GM13976 (cell line): ENCODE measurements at regions not wholly inside any gene's neighbourhood (a gene's known extent, or its start where the extent isn't known, plus 50 kb on each side); places are given as distances from the start of the nearest gene placed in this dataset.

Experiments
- DNase-seq: peaks from one replicate; pipeline ENCODE4 v3.0.0; 2012; ENCODE audit warnings: low spot score
- in situ Hi-C: fragments of 300-500 bp; cut with MboI; formaldehyde crosslinking; loops from one replicate; pipeline ENCODE4 v1.12.0; 2022; ENCODE audit warnings: low sequenced_read_pairs, mixed read lengths, inconsistent platforms; ENCODE audit not compliant: unreplicated experiment
- TF ChIP-seq, protein P1 (sequence below): IDR thresholded peaks from 2 replicates; pipeline ENCODE4 v1.5.1; 2012; ENCODE audit warnings: borderline replicate concordance, mild to moderate bottlenecking; ENCODE audit not compliant: insufficient read depth; ENCODE audit errors: extremely low read depth, missing control alignments, control extremely low read depth

DNA sequence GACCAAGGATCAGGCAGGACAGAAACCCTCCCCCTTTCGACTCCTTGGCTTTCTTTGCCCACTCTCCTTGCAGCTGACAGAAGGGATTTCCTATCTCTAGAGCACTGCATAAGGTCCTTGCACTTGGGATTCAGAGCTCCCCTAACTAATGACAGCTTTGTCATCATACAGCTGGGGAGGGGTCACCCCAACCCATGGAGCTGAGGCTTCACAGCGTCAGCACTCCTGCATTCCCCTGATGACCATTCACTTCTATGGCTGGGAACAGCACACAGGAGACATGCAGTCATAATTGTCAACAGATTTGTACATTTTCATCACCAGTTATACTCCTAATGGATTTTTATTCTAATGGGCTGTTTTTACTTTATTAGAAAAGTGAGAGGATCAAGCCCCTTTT is 161.7 kb upstream of the C1orf87 start:
- in situ Hi-C loops, result no loop called here
- TF ChIP-seq, protein P1, sequence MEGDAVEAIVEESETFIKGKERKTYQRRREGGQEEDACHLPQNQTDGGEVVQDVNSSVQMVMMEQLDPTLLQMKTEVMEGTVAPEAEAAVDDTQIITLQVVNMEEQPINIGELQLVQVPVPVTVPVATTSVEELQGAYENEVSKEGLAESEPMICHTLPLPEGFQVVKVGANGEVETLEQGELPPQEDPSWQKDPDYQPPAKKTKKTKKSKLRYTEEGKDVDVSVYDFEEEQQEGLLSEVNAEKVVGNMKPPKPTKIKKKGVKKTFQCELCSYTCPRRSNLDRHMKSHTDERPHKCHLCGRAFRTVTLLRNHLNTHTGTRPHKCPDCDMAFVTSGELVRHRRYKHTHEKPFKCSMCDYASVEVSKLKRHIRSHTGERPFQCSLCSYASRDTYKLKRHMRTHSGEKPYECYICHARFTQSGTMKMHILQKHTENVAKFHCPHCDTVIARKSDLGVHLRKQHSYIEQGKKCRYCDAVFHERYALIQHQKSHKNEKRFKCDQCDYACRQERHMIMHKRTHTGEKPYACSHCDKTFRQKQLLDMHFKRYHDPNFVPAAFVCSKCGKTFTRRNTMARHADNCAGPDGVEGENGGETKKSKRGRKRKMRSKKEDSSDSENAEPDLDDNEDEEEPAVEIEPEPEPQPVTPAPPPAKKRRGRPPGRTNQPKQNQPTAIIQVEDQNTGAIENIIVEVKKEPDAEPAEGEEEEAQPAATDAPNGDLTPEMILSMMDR, result no peak
- no peak for DNase-seq

DNA sequence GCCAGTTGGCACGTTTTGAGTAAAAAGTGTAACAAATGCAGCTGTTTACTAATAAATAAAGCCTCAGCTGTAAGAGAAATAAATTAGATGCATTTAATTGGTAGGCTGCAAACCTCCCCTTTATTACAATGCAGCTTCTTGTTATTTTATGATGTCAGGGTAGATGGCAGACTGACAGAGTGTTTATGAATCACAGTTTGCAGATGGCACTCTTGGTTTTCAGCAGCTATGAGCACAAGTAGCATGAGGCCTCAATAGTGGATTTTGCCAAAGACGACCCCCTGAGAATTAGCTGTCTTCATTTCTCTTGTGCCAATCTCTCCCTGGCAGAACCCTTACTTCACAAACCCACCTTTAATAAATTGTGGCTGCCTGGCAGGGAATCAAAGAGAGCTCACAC is 161.2 kb upstream of the C1orf87 start:
- no peak for DNase-seq
- TF ChIP-seq, protein P1, result no peak
- in situ Hi-C loops, result no loop called here

DNA sequence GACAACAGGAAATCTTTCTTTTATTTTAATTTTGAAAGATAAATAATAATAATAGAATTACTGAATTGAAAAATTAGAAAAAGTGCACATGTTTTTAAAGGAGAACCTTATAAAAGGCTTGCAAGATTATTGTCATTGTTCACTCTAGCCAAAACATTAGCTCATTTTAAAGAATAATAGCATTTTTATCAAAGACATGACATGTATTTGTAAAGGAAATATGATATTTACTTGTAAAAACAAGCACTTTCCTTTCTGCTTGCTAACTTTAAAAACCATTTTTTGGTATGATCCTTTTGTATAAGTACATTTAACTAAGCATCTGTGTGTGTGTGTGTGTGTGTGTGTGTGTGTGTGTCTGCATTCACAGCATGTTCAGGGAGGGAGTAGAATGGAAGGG is 156.3 kb upstream of the C1orf87 start:
- TF ChIP-seq, protein P1, result no peak
- no peak for DNase-seq
- in situ Hi-C loops, result no loop called here

DNA sequence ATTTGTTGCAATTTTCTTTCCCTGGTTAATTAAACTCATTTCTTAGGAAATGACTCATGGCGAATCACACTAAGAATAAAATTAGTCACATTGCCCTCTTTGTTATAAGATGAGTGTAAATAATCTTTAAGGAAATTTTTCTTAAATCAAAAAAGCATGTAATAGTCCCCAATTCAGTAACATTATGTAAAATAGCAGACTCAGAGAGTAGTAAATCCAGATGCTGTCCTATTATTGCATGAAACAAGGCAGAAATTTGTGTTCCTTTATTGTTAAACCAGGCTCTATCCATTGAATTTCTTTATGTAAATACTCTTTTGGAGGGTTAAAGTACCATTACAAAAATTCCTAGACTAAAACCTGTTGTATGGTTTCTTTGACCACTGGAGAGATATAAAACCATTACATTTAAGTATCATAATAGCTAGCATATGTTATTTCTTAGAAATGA is 154.5 kb upstream of the C1orf87 start:
- in situ Hi-C loops, result no loop called here
- TF ChIP-seq, protein P1, result no peak
- no peak for DNase-seq

DNA sequence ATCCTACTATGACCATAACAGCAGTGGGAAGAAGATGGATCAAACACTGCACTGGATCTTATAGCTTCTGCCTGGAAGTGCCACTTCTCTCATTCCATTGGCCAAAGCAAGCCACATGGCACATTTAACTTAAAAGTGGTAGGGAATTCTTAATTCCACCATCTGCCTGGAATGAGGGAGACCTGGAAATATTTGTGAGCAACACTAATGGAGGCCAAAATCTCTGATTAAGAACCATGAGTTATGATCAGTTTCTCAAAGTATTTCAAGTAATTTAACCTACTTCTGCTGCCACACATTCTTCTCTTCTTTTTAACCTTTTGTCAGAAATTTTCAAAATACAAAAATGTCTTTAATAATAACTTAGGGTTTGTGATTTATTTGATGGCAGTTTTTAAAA is 154.0 kb upstream of the C1orf87 start:
- TF ChIP-seq, protein P1, result no peak
- no peak for DNase-seq
- in situ Hi-C loops, result no loop called here

DNA sequence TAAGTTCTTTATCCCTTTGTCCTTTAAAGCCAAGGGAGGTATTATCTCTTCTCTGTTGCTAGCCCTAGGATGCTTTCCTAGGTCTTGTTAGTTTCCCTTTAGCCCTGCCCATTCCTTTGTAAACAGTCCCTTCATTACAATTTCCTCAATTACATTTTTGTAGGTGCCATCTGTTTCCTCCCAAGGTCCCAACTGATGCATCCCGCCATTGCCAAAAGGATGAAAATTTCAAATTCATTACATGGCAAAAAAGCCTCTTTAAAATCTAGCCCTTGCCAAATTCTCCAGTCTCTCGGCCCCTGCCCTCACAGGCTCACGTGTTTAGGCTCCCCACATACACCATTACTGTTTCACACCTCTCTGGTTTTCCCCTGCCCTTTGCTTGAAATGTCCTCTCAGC is 151.9 kb upstream of the C1orf87 start:
- in situ Hi-C loops, result no loop called here
- no peak for DNase-seq
- TF ChIP-seq, protein P1, result no peak

DNA sequence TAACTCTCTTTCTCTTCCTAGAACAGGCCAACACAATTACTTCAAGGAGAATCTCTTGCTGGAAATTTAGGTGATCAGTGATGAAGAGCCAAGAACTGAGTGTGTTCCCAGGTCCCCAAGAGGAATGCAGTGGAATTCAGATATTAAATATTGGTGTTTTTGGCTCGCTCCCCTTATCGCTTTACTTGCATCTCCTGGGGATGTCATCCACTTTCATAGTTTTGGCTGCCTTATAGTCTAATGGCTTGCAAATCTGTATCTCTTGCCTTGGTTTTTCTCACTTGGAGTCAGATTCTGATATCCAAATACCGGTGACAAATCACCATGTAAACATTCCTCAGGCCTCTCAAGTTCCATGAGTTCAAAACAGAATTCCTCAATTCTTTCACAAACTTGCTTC is 151.0 kb upstream of the C1orf87 start:
- no peak for DNase-seq
- TF ChIP-seq, protein P1, result no peak
- in situ Hi-C loops, result no loop called here
